H1 (cell line): ENCODE measurements at regions not wholly inside any gene's neighbourhood (a gene's known extent, or its start where the extent isn't known, plus 50 kb on each side); places are given as distances from the start of the nearest gene placed in this dataset.

Source experiments
- CTCF ChIA-PET: fragments of 300-600 bp; sonication (Branson Sonifier 250); formaldehyde crosslinking; loops from one replicate; lab custom pipeline; 2021; ENCODE audit not compliant: partially characterized antibody; lab: Charles Lee
- POLR2A ChIA-PET: fragments of 300-600 bp; sonication (Branson Sonifier 250); formaldehyde crosslinking; loops from one replicate; lab custom pipeline; 2021; ENCODE audit warnings: inconsistent platforms; ENCODE audit not compliant: partially characterized antibody; lab: Charles Lee
- DNase-seq, 2 experiments: peaks; one replicate each; pipeline versions ENCODE4 v3.0.0 to v3.0.0-alpha.2; 2010 to 2022; ENCODE audit warnings: low spot score in 2 of 2, low read depth in 1 of 2, mixed read lengths in 1 of 2
- FAIRE-seq: peaks from 2 replicates; lab custom pipeline; 2011; peaks lifted over from hg19 to GRCh38; lab: Jason Lieb, UNC
- H2AFZ ChIP-seq: 2 replicates; pipeline ENCODE4 v1.8.1; 2012; ENCODE audit warnings: low read length, inconsistent platforms
- H2AK5ac ChIP-seq: 2 replicates; pipeline ENCODE4 v1.6.1; 2013; ENCODE audit warnings: low read depth, low read length
- H2BK120ac ChIP-seq: replicated peaks from 2 replicates; pipeline ENCODE3; 2013; ENCODE audit warnings: low read depth, low read length, inconsistent platforms
- H2BK12ac ChIP-seq: 2 replicates; pipeline ENCODE4 v1.6.1; 2013; ENCODE audit warnings: low read depth, low read length
- H2BK15ac ChIP-seq: 2 replicates; pipeline ENCODE4 v1.6.1; 2013; ENCODE audit warnings: low read length
- H2BK20ac ChIP-seq: 2 replicates; pipeline ENCODE4 v1.6.1; 2013; ENCODE audit warnings: low read length
- H2BK5ac ChIP-seq: 2 replicates; pipeline ENCODE4 v1.6.1; 2013; ENCODE audit warnings: low read depth, low read length
- H3K14ac ChIP-seq: 2 replicates; pipeline ENCODE4 v1.6.1; 2013; ENCODE audit warnings: inconsistent platforms; ENCODE audit not compliant: insufficient read length
- H3K18ac ChIP-seq: 2 replicates; pipeline ENCODE4 v1.6.1; 2013; ENCODE audit warnings: low read length; ENCODE audit errors: extremely low read depth
- H3K23ac ChIP-seq: 2 replicates; pipeline ENCODE4 v1.6.1; 2013; ENCODE audit warnings: inconsistent platforms; ENCODE audit not compliant: insufficient read length
- H3K23me2 ChIP-seq: 2 replicates; pipeline ENCODE4 v1.6.1; 2013; ENCODE audit warnings: low read depth, low read length
- H3K27ac ChIP-seq: 2 replicates; pipeline ENCODE4 v1.6.1; 2011; ENCODE audit warnings: low read depth, low read length, inconsistent platforms
- H3K27me3 ChIP-seq, 4 experiments: replicated peaks in 1 of 4; 1 replicate in 1 of 4; 2 replicates in 3 of 4; pipeline versions ENCODE4 v1.6.1 to v1.8.1; 2011 to 2013; ENCODE audit warnings: low read length in 3 of 4, mild to moderate bottlenecking in 3 of 4, inconsistent platforms in 2 of 4, mixed read lengths in 2 of 4, moderate library complexity in 1 of 4; ENCODE audit not compliant: control insufficient read depth in 3 of 4, insufficient read depth in 3 of 4; ENCODE audit errors: extremely low read depth in 1 of 4
- H3K36me3 ChIP-seq, 4 experiments: 2 replicates each; pipeline versions ENCODE4 v1.6.1 to v1.8.1; 2011 to 2013; ENCODE audit warnings: mild to moderate bottlenecking in 4 of 4, low read length in 3 of 4, moderate library complexity in 2 of 4, control low read depth in 1 of 4, inconsistent platforms in 1 of 4; ENCODE audit not compliant: insufficient read depth in 4 of 4, control insufficient read depth in 2 of 4
- H3K4ac ChIP-seq: replicated peaks from 2 replicates; pipeline ENCODE3; 2013; ENCODE audit warnings: low read length, low read depth, mixed read lengths, inconsistent platforms; ENCODE audit not compliant: insufficient read length
- H3K4me1 ChIP-seq, 4 experiments: replicated peaks in 1 of 4; 1 replicate in 1 of 4; 2 replicates in 3 of 4; pipeline versions ENCODE4 v1.6.1 to v1.8.1; 2011 to 2013; ENCODE audit warnings: low read length in 3 of 4, inconsistent platforms in 2 of 4, mixed read lengths in 1 of 4; ENCODE audit not compliant: insufficient read depth in 4 of 4, control insufficient read depth in 3 of 4
- H3K4me2 ChIP-seq, 2 experiments: 2 replicates each; pipeline versions ENCODE4 v1.6.1 to v1.8.1; 2011 to 2013; ENCODE audit warnings: low read depth in 2 of 2, low read length in 2 of 2, control low read depth in 1 of 2, inconsistent platforms in 1 of 2, mild to moderate bottlenecking in 1 of 2; ENCODE audit not compliant: insufficient read depth in 1 of 2
- H3K4me3 ChIP-seq, 4 experiments: fragments of 200-600, 300-600 bp in 1 of 4; sonication (generic), shearing (Covaris generic), sonication (Bioruptor Twin) in 1 of 4; 2 replicates each; pipeline versions ENCODE4 v1.5.1 to v1.8.1; 2011 to 2016; ENCODE audit warnings: low read length in 4 of 4, low read depth in 3 of 4, control low read depth in 2 of 4, inconsistent platforms in 2 of 4, mild to moderate bottlenecking in 2 of 4, mixed read lengths in 1 of 4, moderate library complexity in 1 of 4; ENCODE audit not compliant: insufficient read depth in 2 of 4; ENCODE audit errors: extremely low read depth in 1 of 4
- H3K56ac ChIP-seq: replicated peaks from 2 replicates; pipeline ENCODE3; 2013; ENCODE audit warnings: low read depth, mild to moderate bottlenecking, mixed read lengths, low read length, inconsistent platforms; ENCODE audit not compliant: insufficient read length
- H3K79me1 ChIP-seq: 2 replicates; pipeline ENCODE4 v1.6.1; 2013; ENCODE audit warnings: low read depth, low read length, control low read depth
- H3K79me2 ChIP-seq, 2 experiments: 2 replicates each; pipeline versions ENCODE4 v1.6.1 to v1.8.1; 2012 to 2013; ENCODE audit warnings: low read length in 2 of 2, mild to moderate bottlenecking in 2 of 2, inconsistent platforms in 1 of 2; ENCODE audit not compliant: insufficient read depth in 2 of 2, control insufficient read depth in 1 of 2
- H3K9ac ChIP-seq, 4 experiments: replicated peaks in 1 of 4; 1 replicate in 1 of 4; 2 replicates in 3 of 4; pipeline versions ENCODE4 v1.6.1 to v1.8.1; 2011 to 2013; ENCODE audit warnings: low read depth in 3 of 4, low read length in 3 of 4, control low read depth in 2 of 4, mild to moderate bottlenecking in 2 of 4, moderate library complexity in 2 of 4, inconsistent platforms in 1 of 4; ENCODE audit errors: extremely low read depth in 1 of 4
- H3K9me3 ChIP-seq, 2 experiments: 2 replicates each; pipeline versions ENCODE4 v1.6.1 to v1.8.1; 2012 to 2013; ENCODE audit warnings: mild to moderate bottlenecking in 2 of 2, moderate library complexity in 2 of 2, control low read depth in 1 of 2, inconsistent platforms in 1 of 2, low read depth in 1 of 2, low read length in 1 of 2, mixed read lengths in 1 of 2; ENCODE audit not compliant: insufficient read depth in 2 of 2
- H4K20me1 ChIP-seq, 2 experiments: replicated peaks in 1 of 2; 2 replicates each; pipeline versions ENCODE3 to v1.8.1; 2011 to 2013; ENCODE audit warnings: inconsistent platforms in 2 of 2, low read length in 2 of 2, mild to moderate bottlenecking in 1 of 2; ENCODE audit not compliant: insufficient read depth in 2 of 2, control insufficient read depth in 1 of 2
- H4K5ac ChIP-seq: 2 replicates; pipeline ENCODE4 v1.6.1; 2013; ENCODE audit warnings: low read length, low read depth, mixed read lengths, inconsistent platforms; ENCODE audit not compliant: insufficient read length
- H4K8ac ChIP-seq: 2 replicates; pipeline ENCODE4 v1.8.0; 2013; ENCODE audit warnings: mild to moderate bottlenecking, moderate library complexity, low read length, inconsistent platforms; ENCODE audit not compliant: insufficient read depth; ENCODE audit errors: extremely low read depth
- H4K91ac ChIP-seq: replicated peaks from 2 replicates; pipeline ENCODE3; 2013; ENCODE audit warnings: low read length, mixed read lengths, inconsistent platforms; ENCODE audit not compliant: insufficient read length
- BCL11A ChIP-seq, 2 experiments: IDR thresholded peaks; one replicate each; pipeline ENCODE4 v1.6.1; 2011; ENCODE audit warnings: low read depth in 2 of 2, low read length in 2 of 2, mild to moderate bottlenecking in 2 of 2
- EZH2 ChIP-seq: fragments of 200-600 bp; sonication (generic); IDR thresholded peaks from 2 replicates; pipeline ENCODE4 v1.7.1; 2012; ENCODE audit warnings: low read depth, mild to moderate bottlenecking, moderate library complexity, low read length, inconsistent platforms; ENCODE audit not compliant: severe bottlenecking
- GTF2F1 ChIP-seq: IDR thresholded peaks from 2 replicates; pipeline ENCODE4 v1.6.1; 2012; ENCODE audit warnings: low read depth, low read length, improper control_type of control experiment, borderline replicate concordance
- HDAC2 ChIP-seq, 2 experiments: fragments of 300-600 bp in 1 of 2; sonication (generic) in 1 of 2; IDR thresholded peaks; 2 replicates each; pipeline ENCODE4 v1.6.1; 2011 to 2012; ENCODE audit warnings: low read depth in 2 of 2, low read length in 2 of 2, mild to moderate bottlenecking in 2 of 2, moderate library complexity in 2 of 2, borderline replicate concordance in 1 of 2, inconsistent platforms in 1 of 2
- SIRT6 ChIP-seq: IDR thresholded peaks from one replicate; pipeline ENCODE4 v1.7.1; 2012; ENCODE audit warnings: low read length, inconsistent platforms
- SRF ChIP-seq: IDR thresholded peaks from 2 replicates; pipeline ENCODE4 v1.6.1; 2011; ENCODE audit warnings: mild to moderate bottlenecking, low read depth, low read length, moderate library complexity
- SUZ12 ChIP-seq: fragments of 200-600 bp; sonication (generic); IDR thresholded peaks from 2 replicates; pipeline ENCODE4 v1.6.1; 2012; ENCODE audit warnings: mild to moderate bottlenecking, inconsistent platforms, low read length, moderate library complexity, mixed read lengths
- TBP ChIP-seq: IDR thresholded peaks from 2 replicates; pipeline ENCODE4 v1.6.1; 2011; ENCODE audit warnings: low read depth, low read length, improper control_type of control experiment
- TEAD4 ChIP-seq: IDR thresholded peaks from 2 replicates; pipeline ENCODE4 v1.6.1; 2012; ENCODE audit warnings: low read depth, low read length, inconsistent platforms, mixed read lengths
- WGBS, 2 experiments: shearing (Covaris generic) in 1 of 2; methylation state at CpG; one replicate each; pipeline versions ENCODE4 v1.1.6 to v1.1.7; 2013 to 2015; ENCODE audit warnings: low lambda C conversion rate in 2 of 2, mixed read lengths in 2 of 2, inconsistent platforms in 1 of 2, low coverage in 1 of 2, missing lambda C conversion rate in 1 of 2; ENCODE audit not compliant: insufficient replicate concordance in 2 of 2, insufficient coverage in 1 of 2, insufficient read length in 1 of 2; ENCODE audit errors: extremely low coverage in 1 of 2, missing lambda C conversion rate in 1 of 2; 5-methylcytosine and 5-hydroxymethylcytosine counted together

DNA sequence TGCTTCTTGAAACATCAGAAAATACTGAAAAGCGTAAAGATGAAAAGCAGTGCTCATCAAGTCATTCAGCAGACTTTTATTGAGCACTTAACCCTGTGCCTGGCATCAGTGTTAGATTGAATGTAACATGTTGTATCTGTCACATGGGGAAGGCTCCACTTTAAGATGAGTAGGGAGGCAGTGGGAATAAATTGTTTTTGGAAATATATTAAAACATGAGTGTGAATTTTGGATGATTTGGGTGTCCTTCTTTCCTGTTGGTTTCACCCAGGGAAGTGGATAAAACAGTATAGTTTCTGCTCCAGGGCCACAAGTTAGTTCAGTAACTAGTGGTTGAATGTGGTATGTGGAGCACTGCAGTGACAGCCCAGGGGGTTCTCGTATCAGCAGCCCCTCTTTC, 301.4 kb upstream of the TPM1 start:
- Histone ChIP-seq H3K27me3 (no peaks in the 10 kb centered on the region), H3K9me3 (no peaks in the 10 kb centered on the region), H2BK12ac (no peak overlapping the region), H3K79me1 (no peaks in the 10 kb centered on the region), H2AFZ (no peak overlapping the region), H2AK5ac (no peak overlapping the region), H4K5ac (no peak overlapping the region), H4K91ac (no peak overlapping the region), H3K18ac (no peak overlapping the region), H3K9ac (no peak overlapping the region), H3K56ac (no peak overlapping the region), H4K8ac (no peak overlapping the region), H2BK120ac (no peak overlapping the region), H3K79me2 (no peaks in the 10 kb centered on the region), H3K36me3 (0 out of 8 replicates have a peak, but pooled peaks cover 0 to 3% (median 0%) of the 10 kb centered on the region in 4 experiments), H2BK15ac (no peak overlapping the region), H3K14ac (no peak overlapping the region), H3K4me1 (peaks cover 0 to 6% (median 2%) of the 10 kb centered on the region in 4 experiments; a peak in 3 of 7 replicates), H3K4me3 (no peak overlapping the region), H3K27ac (no peak overlapping the region), H2BK5ac (no peak overlapping the region), H3K4ac (no peak overlapping the region), H3K23ac (no peak overlapping the region), H4K20me1 (no peaks in the 10 kb centered on the region), H3K4me2 (no peak overlapping the region), H3K23me2 (no peaks in the 10 kb centered on the region), H2BK20ac (no peak overlapping the region)
- no peak for DNase-seq
- no peak for TF ChIP-seq SUZ12
- no peak for TF ChIP-seq HDAC2 (IDR thresholded peaks at IDR 0.05; ENCODE audit: borderline replicate concordance in 1 of 2, low read depth in 2 of 2, low read length in 2 of 2)
- TF ChIP-seq BCL11A (IDR thresholded peaks at IDR 0.05; ENCODE audit: low read depth in 2 of 2, low read length in 2 of 2), result no peak
- no peak for TF ChIP-seq TBP
- TF ChIP-seq SRF, result no peak
- TF ChIP-seq EZH2, result no peak
- TF ChIP-seq SIRT6, result no peak
- TF ChIP-seq TEAD4, result no peak
- no peak for TF ChIP-seq GTF2F1
- FAIRE-seq, result no peak
- 93% methylated on average over 2 of the region's 2 CpGs; no CpG with 5 or more reads in 1 of the 2 experiments for WGBS, 2 experiments
- CTCF ChIA-PET, result interaction anchor here (0.5 to 4.4 kb wide), 41 partner anchors 8 to 1013 kb away, joined by 3 to 49 read pairs (median 4); no protein-coding TSS in a partner anchor
- POLR2A ChIA-PET, result no interaction called here
